Activated CD4-positive, alpha-beta T cell treated with anti-CD3 and anti-CD28 coated beads for 48 hours (primary cell): ENCODE measurements at regions not wholly inside any gene's neighbourhood (a gene's known extent, or its start where the extent isn't known, plus 50 kb on each side); places are given as distances from the start of the nearest gene placed in this dataset.

Experiments used
- DNase-seq: peaks from one replicate; pipeline ENCODE4 v3.0.0-alpha.2; 2020

GRCh38 chr2:217749008-217749407, 253.8 kb downstream of the TNS1 start:
- no peak for DNase-seq

- no peak for DNase-seq
These were observed 256.0 kb downstream of the TNS1 start for GRCh38 chr2:217746808-217747207.

GRCh38 chr2:217743966-217744761, 258.6 kb downstream of the TNS1 start:
- DNase-seq: no peak

- DNase-seq: no peak
These were observed 259.4 kb downstream of the TNS1 start for GRCh38 chr2:217743407-217743806.

GRCh38 chr2:217742841-217743240, 260.0 kb downstream of the TNS1 start:
- no peak for DNase-seq

- DNase-seq: no peak
These were observed 260.5 kb downstream of the TNS1 start for GRCh38 chr2:217742276-217742675.

- no peak for DNase-seq
These were observed 261.3 kb downstream of the TNS1 start for GRCh38 chr2:217741381-217741955.

- DNase-seq: no peak
These were observed 262.0 kb downstream of the TNS1 start for GRCh38 chr2:217740756-217741155.

GRCh38 chr2:217740178-217740577, 262.6 kb downstream of the TNS1 start:
- DNase-seq: no peak

- DNase-seq: no peak
These were observed 263.1 kb downstream of the TNS1 start for GRCh38 chr2:217739741-217740140.

- no peak for DNase-seq
These were observed 264.7 kb downstream of the TNS1 start for GRCh38 chr2:217738061-217738460.

- DNase-seq: no peak
These were observed 265.8 kb downstream of the TNS1 start for GRCh38 chr2:217736776-217737550.

GRCh38 chr2:217735899-217736298, 266.9 kb downstream of the TNS1 start:
- DNase-seq: no peak

GRCh38 chr2:217735034-217735433, 267.8 kb downstream of the TNS1 start:
- no peak for DNase-seq

- DNase-seq: no peak
These were observed 269.3 kb downstream of the TNS1 start for GRCh38 chr2:217733461-217733860.

- no peak for DNase-seq
These were observed 269.8 kb downstream of the TNS1 start for GRCh38 chr2:217732992-217733391.

- DNase-seq: no peak
These were observed 271.0 kb downstream of the TNS1 start for GRCh38 chr2:217731805-217732204.

GRCh38 chr2:217729421-217730053, 273.3 kb downstream of the TNS1 start:
- no peak for DNase-seq

- no peak for DNase-seq
These were observed 275.0 kb downstream of the TNS1 start for GRCh38 chr2:217727801-217728200.

- DNase-seq: no peak
These were observed 277.4 kb downstream of the TNS1 start for GRCh38 chr2:217725409-217725808.

- DNase-seq: no peak
These were observed 278.3 kb downstream of the TNS1 start for GRCh38 chr2:217724471-217724870.

- no peak for DNase-seq
These were observed 278.8 kb downstream of the TNS1 start for GRCh38 chr2:217723981-217724380.

GRCh38 chr2:217722883-217723472, 279.8 kb downstream of the TNS1 start:
- DNase-seq: peak; percentile 22
